Prostate gland (tissue), 2 donors: ENCODE measurements at regions not wholly inside any gene's neighbourhood (a gene's known extent, or its start where the extent isn't known, plus 50 kb on each side); places are given as distances from the start of the nearest gene placed in this dataset.

Experiments used
- CTCF ChIP-seq, 4 experiments: fragments of 200-600 bp in 2 of 4; fragments of 450-650 bp in 2 of 4; sonication (generic) in 2 of 4; IDR thresholded peaks; 1 replicate in 3 of 4; 2 replicates in 1 of 4; pipeline ENCODE4 v1.5.1; 2016 to 2019; ENCODE audit warnings: antibody characterized with exemption in 4 of 4, mild to moderate bottlenecking in 2 of 4, moderate library complexity in 2 of 4
- POLR2A ChIP-seq: fragments of 450-650 bp; IDR thresholded peaks from one replicate; pipeline ENCODE4 v1.6.1; 2016; ENCODE audit warnings: antibody characterized with exemption, mild to moderate bottlenecking
- POLR2AphosphoS5 ChIP-seq: sonication (generic); formaldehyde crosslinking; IDR thresholded peaks from one replicate; pipeline ENCODE4 v1.6.1; 2017; ENCODE audit warnings: antibody characterized with exemption

DNA sequence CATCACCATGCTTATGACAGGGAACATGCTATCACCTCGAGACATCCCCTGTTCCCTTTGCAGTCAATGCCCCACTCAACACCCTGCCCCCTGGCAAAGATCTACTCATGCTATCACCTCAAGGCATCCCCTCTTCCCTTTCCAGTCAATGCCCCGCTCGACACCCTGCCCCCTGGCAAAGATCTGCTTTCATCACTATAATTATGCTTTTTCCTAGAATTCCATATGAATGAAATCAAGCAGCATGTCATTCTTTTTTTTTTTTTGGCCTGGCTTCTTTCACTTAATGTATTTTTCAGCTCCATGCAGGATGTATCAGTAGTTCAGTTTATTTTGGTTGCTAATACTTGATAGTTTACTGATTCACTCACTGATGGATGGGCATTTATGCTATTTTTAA, 554.9 kb downstream of the CDH26 start:
- no peak for TF ChIP-seq POLR2A
- no peak for TF ChIP-seq CTCF (IDR thresholded peaks at IDR 0.05)
- no peak for TF ChIP-seq POLR2AphosphoS5
